Esophagus mucosa (tissue), 1 donor: ENCODE measurements at regions not wholly inside any gene's neighbourhood (a gene's known extent, or its start where the extent isn't known, plus 50 kb on each side); places are given as distances from the start of the nearest gene placed in this dataset.
"Not testable (repeated sequence)": the region's sequence is repeated elsewhere in the genome, so short reads cannot be mapped to it uniquely, and the experiment has no call there.

Experiments used
- ATAC-seq: fragments of 200-7000 bp; cut with Tn5 transposase; one replicate; pipeline ENCODE4 v1.9.1; 2020
- donor health status: DM: yes; HTN: yes; CAD: no.

- no peak for ATAC-seq
Measured at GRCh38 chr1:104476126-104476525, 726.4 kb downstream of the AMY1C start.

- no peak for ATAC-seq
Measured at GRCh38 chr1:104488296-104489015, 738.8 kb downstream of the AMY1C start.

DNA sequence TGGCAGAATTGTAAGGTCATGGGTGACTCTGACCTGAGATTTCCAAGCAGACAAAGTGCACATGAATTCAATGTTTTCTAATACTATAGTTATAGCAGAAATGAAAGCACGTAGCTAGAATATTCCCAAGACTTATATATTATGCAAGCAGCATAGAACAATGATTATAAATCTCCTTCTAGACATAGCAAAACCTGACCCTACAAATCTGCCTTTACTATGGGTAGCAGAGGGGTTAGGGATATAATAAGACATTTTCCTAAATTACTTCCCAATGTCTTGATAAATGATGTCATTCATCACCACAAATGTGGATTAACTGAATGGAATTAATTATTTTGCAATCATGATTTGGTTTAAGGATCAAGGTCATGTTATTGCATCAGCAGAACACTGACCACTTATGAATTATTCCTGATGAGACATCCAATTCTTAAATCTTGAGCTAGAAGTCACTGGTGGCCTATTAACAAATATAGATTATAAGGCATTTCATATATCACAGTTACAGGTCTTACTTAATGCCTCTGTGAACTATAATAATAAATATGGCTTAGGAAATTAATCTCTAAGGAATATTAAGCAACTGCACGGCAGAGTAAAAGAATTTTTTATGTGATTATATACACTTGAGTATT is 776.6 kb downstream of the AMY1C start:
- ATAC-seq, result no peak

GRCh38 chr1:104531990-104532389 is 782.3 kb downstream of the AMY1C start:
- ATAC-seq, result no peak

- ATAC-seq, result no peak
Measured at GRCh38 chr1:104574620-104575019, 824.9 kb downstream of the AMY1C start.

GRCh38 chr1:104592926-104593325 is 843.2 kb downstream of the AMY1C start:
- peak; percentile 35 for ATAC-seq

GRCh38 chr1:104593413-104594187 is 843.9 kb downstream of the AMY1C start:
- ATAC-seq, result no peak

GRCh38 chr1:104617474-104617873 is 867.8 kb downstream of the AMY1C start:
- ATAC-seq, result no peak

DNA sequence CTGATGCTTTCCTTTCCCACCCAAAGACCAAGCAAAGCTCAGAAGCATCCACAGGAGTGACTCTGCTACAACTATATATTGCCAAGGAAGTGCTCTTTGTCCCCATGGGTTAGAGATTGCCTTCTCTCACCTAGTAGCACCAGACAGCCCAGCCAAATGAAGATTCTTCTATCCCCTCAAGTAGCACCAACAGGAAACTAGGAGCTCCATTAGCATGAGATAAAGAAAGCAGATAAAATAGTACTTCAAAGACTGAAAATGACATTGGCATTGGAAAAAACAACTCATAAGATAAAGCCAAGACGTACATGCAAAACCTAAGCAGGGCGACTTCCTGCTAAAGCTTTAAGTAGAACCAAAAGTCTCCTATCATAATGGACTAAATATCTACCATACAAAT is 871.5 kb downstream of the AMY1C start:
- ATAC-seq, result no peak

DNA sequence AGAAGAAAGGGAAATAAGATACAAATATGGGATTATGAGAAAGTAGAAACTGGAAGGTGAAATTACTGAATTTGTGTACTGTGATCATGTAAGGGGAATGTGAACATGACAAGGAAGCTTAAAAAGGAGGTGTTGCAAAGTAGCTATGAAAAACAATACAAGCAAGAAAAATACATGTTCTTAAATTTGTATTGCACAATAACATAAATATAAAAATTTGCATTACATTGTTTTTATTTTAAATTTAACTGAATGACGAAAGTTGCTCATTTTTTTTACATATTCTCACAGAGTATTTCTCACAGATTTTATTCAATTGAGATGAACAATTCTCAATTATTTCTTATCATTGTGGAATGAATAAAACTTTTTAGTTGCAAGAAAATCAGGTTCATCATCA is 874.8 kb downstream of the AMY1C start:
- ATAC-seq, result no peak

DNA sequence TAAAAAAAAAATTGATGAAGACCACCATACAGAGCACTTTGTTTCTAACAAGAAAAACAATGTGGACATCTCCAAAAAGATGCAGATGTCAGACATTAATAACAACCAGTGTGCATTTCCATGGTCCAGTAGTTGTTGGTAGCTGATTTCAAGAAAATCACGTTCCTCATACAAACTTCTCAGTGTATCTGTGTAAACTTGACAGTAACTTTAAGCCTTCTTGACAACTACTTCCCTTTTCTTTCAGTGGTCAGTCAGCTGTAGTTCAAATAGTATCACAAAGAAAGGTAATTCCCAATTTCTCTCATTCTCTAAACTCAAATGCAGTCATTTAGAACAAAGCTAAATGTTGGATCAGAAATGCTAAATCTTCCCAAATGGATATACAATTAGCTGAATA is 879.9 kb downstream of the AMY1C start:
- no peak for ATAC-seq

DNA sequence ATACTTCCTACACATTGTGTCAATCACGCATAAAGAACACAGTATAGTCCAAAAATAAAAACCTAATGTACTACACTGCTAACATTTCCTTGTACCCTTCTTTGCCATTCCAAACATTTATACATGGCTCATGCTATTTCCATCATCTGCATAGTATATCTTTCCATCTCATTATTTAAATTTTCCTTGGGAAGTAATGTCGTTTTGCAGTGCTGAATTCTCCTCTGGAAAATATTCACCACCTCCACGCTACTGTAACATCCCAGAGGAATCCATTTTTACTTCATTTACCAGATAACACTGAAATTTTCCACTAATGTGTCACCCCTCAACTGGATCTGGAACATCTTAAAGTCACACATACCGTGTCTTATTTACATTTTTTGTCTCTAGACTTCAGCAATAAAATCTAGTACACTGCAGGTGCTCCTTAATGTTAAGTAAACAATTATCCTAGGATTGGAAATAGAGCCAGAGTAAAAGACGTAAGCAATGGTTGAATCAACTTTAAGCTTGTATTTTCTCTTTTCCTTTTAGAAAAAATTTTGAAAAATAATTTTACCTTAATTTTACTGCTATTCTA is 881.0 kb downstream of the AMY1C start:
- no peak for ATAC-seq

GRCh38 chr1:104636581-104636980 is 886.9 kb downstream of the AMY1C start:
- ATAC-seq, result no peak

DNA sequence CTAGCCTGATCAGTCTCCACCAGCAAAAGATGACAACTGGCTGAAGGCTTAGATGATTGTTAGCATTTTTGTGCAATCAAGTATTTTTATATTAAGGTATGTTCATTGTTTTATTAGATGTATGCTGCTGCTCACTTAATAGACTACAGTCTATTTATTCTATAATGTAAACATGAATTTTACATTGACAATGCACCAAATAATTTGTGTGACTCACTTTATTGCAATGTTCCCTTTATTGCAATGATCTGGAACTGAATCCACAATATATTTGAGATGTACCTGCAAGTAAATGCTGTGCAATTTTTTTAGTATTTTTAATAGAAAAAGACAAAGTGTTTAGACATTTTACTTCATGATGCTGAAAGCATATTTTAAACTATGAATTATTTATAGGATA is 896.5 kb downstream of the AMY1C start:
- ATAC-seq, result no peak

DNA sequence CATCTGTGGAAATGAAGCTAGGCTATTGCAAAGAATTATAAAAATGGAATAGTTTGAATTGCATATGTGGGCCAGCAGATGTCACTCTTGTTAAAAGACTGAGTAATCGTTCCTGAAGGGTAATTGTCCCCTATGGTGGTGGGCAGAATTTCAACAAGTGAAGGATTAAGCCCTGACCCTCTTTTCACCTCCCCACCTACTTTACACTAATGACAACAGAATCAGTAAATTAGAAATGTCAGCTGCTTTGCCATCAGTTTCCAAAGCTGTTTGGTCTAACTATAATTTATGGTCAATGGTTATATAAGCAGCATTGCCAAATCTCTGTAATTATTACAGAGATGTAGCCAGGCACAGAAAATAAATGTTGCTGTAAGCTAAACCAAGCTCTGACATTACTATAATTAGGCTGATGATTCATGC is 898.6 kb downstream of the AMY1C start:
- no peak for ATAC-seq

- not testable (repeated sequence) for ATAC-seq
Measured at GRCh38 chr1:104664374-104664773, 914.7 kb downstream of the AMY1C start.

DNA sequence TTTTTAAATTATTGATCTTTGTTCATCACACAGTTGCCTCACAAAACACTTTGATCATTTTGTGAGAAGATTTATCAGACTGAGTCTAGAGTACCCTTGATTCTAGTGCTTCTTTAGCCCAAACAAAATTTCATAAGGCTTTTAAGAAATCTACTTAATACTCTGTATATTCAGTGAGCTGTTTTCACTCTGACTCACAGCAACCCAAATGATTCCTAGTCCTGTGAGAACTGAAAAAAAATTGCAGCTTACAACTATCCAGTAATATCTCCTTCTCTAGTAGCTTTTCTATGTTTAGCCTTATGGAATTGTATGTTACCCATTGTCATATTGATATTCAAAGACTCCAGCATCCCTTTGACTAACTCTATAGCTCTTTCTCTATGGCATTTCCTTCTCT is 915.6 kb downstream of the AMY1C start:
- no peak for ATAC-seq

DNA sequence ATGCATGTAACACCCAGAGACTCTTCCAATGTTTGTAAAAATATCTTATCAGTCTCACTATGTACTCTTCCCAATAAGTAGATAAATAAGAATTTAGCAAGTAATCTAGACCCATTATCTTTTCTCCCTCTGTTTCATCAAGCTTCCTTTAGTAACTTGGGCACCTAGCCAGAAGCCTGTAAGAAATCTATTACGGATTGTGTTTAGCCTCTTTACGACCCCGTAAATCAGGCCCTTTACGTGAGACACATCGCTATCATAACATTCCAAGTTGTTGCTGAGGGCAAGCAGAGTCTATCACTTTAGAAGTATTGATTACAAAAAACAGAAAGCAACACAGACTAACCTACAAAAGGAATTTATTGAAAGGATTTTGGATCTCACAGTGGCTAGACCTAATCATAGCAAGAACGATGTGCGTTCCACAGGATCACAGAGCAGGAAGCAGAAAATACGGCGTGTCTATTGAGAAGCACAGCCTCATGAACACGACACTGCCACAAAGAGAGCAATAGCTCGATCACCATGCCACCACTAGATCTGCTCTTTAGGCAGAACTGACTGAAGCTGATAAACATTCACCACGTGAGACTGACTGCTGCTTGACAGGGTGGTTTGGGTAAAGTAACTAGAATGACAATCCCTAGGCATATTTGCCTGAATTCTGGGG is 922.1 kb downstream of the AMY1C start:
- no peak for ATAC-seq

DNA sequence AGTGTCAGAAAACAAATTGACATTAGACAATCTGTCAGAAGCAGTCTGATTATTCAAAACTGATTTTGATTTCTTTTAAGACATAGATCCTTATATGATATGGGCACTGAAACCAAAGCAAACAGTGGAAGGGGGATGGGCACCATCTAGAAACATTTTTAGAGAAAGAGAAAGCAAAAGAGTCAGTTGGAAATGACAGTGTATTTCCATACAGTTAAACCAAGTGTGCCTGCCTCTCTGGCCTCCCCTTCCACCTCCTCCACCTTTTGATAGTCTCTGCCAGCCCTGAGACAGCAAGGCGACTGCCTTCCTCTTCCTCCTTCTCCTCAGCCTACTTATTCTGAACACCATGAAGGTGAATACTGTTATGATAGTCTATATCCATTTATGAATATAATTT is 949.7 kb downstream of the AMY1C start:
- ATAC-seq, result no peak

DNA sequence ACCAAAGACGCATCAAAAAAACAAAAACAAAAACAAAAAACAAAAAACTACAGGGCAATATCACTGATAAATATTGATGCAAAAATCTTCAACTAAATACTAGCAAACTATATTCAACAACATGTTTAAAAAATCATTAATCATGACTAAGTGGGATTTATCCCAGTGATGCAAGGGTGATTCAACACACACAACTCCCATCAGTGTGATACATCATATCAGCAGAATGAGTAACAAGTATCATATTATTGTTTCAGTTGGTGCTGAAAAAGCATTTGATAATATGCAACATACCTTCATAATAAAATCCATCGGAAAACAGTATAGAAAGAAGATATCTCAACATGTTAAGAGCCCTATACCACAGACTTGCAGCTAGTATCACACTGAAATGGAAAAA is 953.0 kb downstream of the AMY1C start:
- ATAC-seq, result no peak

DNA sequence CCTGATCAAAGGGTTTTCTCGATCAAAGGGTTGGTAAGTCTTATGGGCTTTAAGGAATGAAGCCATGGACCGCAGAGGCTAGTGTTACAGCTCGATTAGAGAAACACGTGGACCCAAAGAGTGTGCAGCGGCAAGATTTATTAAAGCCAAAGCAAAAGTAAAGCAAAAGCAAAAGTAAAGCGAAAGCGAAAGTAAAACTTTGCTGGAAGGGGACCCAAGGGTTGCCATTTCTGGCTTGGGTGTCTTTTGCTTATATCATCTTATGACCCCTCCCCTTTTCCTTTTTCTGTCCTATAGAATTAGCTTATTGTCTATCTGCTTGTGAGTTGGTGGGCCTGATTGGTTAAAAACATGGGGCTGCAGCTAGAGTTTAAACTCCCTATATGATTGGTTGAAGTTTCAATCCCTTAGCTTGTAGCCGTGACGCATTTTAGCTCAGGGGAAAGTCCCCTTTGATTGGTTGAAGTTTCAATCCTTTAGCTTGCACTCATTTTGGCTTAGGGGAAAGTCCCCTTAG is 957.0 kb downstream of the AMY1C start:
- no peak for ATAC-seq

GRCh38 chr1:104718752-104719151 is 969.1 kb downstream of the AMY1C start:
- ATAC-seq, result no peak

- ATAC-seq, result no peak
Measured at GRCh38 chr1:104720741-104721140, 971.0 kb downstream of the AMY1C start.
